ENCODE measurements at regions not wholly inside any gene's neighbourhood (a gene's known extent, or its start where the extent isn't known, plus 50 kb on each side); places are given as distances from the start of the nearest gene placed in this dataset.

- Histone ChIP-seq H3K27ac (ENCODE audit: extremely low read depth, low read depth, low read length) (no peak overlapping the region), H3K9me3 (ENCODE audit: control insufficient read depth, insufficient read depth, low read depth, low read length) (no peaks in the 10 kb centered on the region), H3K4me1 (ENCODE audit: control insufficient read depth, insufficient read depth, low read length) (no peaks in the 10 kb centered on the region), H3K4me3 (ENCODE audit: low read depth, low read length) (no peak overlapping the region), H3K36me3 (ENCODE audit: control insufficient read depth in 2 of 2, insufficient read depth in 1 of 2, low read length in 2 of 2) (no peaks in the 10 kb centered on the region)
- CTCF ChIA-PET = interaction anchor here (0.6 kb wide), 1 partner anchor 26 kb away, joined by 3 read pairs; no protein-coding TSS in a partner anchor
- TF ChIP-seq ZNF311 (tag by site-specific recombination; IDR thresholded peaks at IDR 0.05; ENCODE audit: borderline replicate concordance) (no peak), ZNF23 (tag by site-specific recombination; IDR thresholded peaks at IDR 0.05; ENCODE audit: borderline replicate concordance) (no peak), REST (tag by site-specific recombination; IDR thresholded peaks at IDR 0.05) (no peak), PRDM10 (tag by site-specific recombination; IDR thresholded peaks at IDR 0.05) (no peak), ZNF214 (tag by site-specific recombination; IDR thresholded peaks at IDR 0.05; ENCODE audit: borderline replicate concordance) (no peak), ZNF555 (tag by site-specific recombination; conservative IDR thresholded peaks at IDR 0.05) (no peak), ZNF155 (tag by site-specific recombination; IDR thresholded peaks at IDR 0.05) (no peak), ZNF426 (tag by site-specific recombination; IDR thresholded peaks at IDR 0.05) (no peak), ZBTB44 (tag by site-specific recombination; IDR thresholded peaks at IDR 0.05) (no peak), HIC1 (tag by site-specific recombination; IDR thresholded peaks at IDR 0.05) (no peak), ZNF645 (tag by site-specific recombination; IDR thresholded peaks at IDR 0.05) (no peak), ZBTB7A (tag by site-specific recombination; IDR thresholded peaks at IDR 0.05; ENCODE audit: low read depth) (no peak), ZBTB49 (tag by site-specific recombination; IDR thresholded peaks at IDR 0.05; ENCODE audit: low read depth) (no peak), ZNF37A (tag by site-specific recombination; IDR thresholded peaks at IDR 0.05) (no peak), PRDM1 (tag by site-specific recombination; IDR thresholded peaks at IDR 0.05) (no peak), ZNF350 (tag by site-specific recombination; IDR thresholded peaks at IDR 0.05) (no peak), MEIS1 (CRISPR knock-in tag; IDR thresholded peaks at IDR 0.05; ENCODE audit: borderline replicate concordance) (no peak)
- POLR2A ChIA-PET = no interaction called here
Observed at GRCh38 chr2:760001-760400, 82.8 kb upstream of the TMEM18 start.
